ENCODE measurements at regions not wholly inside any gene's neighbourhood (a gene's known extent, or its start where the extent isn't known, plus 50 kb on each side); places are given as distances from the start of the nearest gene placed in this dataset.

DNA sequence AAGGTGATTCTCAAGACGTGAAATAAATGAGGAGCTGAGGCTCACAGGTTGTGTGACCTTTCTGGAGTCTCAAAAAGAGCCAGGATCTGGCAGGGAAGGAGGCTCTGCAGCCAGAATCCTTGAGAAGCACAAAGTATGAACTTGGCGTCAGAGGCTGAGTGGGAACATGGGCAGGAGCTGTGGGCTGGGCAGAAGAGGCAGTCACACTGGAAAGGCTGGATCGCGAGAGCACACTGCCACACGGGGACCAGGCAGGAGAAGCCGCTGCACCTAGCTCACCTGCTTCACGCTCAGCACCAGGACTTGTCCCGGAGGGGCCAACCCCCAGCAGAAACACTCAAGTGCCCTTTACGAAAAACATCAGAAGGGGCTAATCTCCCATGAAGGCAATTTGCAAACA is 535.0 kb downstream of the TNS3 start:
- no peak for TF ChIP-seq JUNB (IDR thresholded peaks at IDR 0.05)
- no peak for TF ChIP-seq JUND (IDR thresholded peaks at IDR 0.05; ENCODE audit: low read depth, low read length)
- TF ChIP-seq NRF1 (conservative IDR thresholded peaks at IDR 0.05; ENCODE audit: low read depth, low read length), result no peak
- TF ChIP-seq, protein P1, sequence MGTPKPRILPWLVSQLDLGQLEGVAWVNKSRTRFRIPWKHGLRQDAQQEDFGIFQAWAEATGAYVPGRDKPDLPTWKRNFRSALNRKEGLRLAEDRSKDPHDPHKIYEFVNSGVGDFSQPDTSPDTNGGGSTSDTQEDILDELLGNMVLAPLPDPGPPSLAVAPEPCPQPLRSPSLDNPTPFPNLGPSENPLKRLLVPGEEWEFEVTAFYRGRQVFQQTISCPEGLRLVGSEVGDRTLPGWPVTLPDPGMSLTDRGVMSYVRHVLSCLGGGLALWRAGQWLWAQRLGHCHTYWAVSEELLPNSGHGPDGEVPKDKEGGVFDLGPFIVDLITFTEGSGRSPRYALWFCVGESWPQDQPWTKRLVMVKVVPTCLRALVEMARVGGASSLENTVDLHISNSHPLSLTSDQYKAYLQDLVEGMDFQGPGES (IDR thresholded peaks at IDR 0.05), result no peak
- no peak for TF ChIP-seq SMAD1 (IDR thresholded peaks at IDR 0.05; ENCODE audit: low read depth, partially characterized antibody)
- TF ChIP-seq SREBF2 (IDR thresholded peaks at IDR 0.05; ENCODE audit: low read length), result no peak
- no peak for TF ChIP-seq TAF1 (IDR thresholded peaks at IDR 0.05; ENCODE audit: borderline replicate concordance, low read depth, low read length)
- TF ChIP-seq ZZZ3 (IDR thresholded peaks at IDR 0.05; ENCODE audit: control insufficient read depth, insufficient read length, low read depth), result no peak
- TF ChIP-seq, protein P2, sequence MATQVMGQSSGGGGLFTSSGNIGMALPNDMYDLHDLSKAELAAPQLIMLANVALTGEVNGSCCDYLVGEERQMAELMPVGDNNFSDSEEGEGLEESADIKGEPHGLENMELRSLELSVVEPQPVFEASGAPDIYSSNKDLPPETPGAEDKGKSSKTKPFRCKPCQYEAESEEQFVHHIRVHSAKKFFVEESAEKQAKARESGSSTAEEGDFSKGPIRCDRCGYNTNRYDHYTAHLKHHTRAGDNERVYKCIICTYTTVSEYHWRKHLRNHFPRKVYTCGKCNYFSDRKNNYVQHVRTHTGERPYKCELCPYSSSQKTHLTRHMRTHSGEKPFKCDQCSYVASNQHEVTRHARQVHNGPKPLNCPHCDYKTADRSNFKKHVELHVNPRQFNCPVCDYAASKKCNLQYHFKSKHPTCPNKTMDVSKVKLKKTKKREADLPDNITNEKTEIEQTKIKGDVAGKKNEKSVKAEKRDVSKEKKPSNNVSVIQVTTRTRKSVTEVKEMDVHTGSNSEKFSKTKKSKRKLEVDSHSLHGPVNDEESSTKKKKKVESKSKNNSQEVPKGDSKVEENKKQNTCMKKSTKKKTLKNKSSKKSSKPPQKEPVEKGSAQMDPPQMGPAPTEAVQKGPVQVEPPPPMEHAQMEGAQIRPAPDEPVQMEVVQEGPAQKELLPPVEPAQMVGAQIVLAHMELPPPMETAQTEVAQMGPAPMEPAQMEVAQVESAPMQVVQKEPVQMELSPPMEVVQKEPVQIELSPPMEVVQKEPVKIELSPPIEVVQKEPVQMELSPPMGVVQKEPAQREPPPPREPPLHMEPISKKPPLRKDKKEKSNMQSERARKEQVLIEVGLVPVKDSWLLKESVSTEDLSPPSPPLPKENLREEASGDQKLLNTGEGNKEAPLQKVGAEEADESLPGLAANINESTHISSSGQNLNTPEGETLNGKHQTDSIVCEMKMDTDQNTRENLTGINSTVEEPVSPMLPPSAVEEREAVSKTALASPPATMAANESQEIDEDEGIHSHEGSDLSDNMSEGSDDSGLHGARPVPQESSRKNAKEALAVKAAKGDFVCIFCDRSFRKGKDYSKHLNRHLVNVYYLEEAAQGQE (IDR thresholded peaks at IDR 0.05; ENCODE audit: low read depth, low read length), result no peak
- TF ChIP-seq, protein P3, sequence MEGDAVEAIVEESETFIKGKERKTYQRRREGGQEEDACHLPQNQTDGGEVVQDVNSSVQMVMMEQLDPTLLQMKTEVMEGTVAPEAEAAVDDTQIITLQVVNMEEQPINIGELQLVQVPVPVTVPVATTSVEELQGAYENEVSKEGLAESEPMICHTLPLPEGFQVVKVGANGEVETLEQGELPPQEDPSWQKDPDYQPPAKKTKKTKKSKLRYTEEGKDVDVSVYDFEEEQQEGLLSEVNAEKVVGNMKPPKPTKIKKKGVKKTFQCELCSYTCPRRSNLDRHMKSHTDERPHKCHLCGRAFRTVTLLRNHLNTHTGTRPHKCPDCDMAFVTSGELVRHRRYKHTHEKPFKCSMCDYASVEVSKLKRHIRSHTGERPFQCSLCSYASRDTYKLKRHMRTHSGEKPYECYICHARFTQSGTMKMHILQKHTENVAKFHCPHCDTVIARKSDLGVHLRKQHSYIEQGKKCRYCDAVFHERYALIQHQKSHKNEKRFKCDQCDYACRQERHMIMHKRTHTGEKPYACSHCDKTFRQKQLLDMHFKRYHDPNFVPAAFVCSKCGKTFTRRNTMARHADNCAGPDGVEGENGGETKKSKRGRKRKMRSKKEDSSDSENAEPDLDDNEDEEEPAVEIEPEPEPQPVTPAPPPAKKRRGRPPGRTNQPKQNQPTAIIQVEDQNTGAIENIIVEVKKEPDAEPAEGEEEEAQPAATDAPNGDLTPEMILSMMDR (IDR thresholded peaks at IDR 0.05 in 2 of 3, conservative IDR thresholded peaks at IDR 0.05 in 1 of 3; ENCODE audit: control insufficient read depth in 2 of 3, extremely low read depth in 1 of 3, insufficient read depth in 1 of 3, low read depth in 3 of 3, low read length in 3 of 3), result no peak
- TF ChIP-seq POLR2AphosphoS5 (IDR thresholded peaks at IDR 0.05; ENCODE audit: low read length), result no peak
